Transverse colon (tissue), 4 donors: ENCODE measurements at regions not wholly inside any gene's neighbourhood (a gene's known extent, or its start where the extent isn't known, plus 50 kb on each side); places are given as distances from the start of the nearest gene placed in this dataset.

Experiments used
- DNase-seq: peaks from one replicate; pipeline ENCODE4 v3.0.0-alpha.2; 2019
- H3K27ac ChIP-seq, 4 donors: fragments of 200-600 bp; sonication (generic); 2 replicates each; pipeline ENCODE4 v1.5.1; 2016 to 2018; ENCODE audit warnings: inconsistent platforms in 4 of 4
- H3K27me3 ChIP-seq: fragments of 200-600 bp; sonication (generic); 2 replicates; pipeline ENCODE4 v1.5.1; 2017; ENCODE audit warnings: inconsistent platforms
- H3K36me3 ChIP-seq, 4 donors: fragments of 200-600 bp; sonication (generic); 2 replicates each; pipeline ENCODE4 v1.5.1; 2017 to 2019; ENCODE audit warnings: inconsistent platforms in 4 of 4
- H3K4me1 ChIP-seq, 4 donors: fragments of 200-600 bp; sonication (generic); 2 replicates each; pipeline ENCODE4 v1.5.1; 2017 to 2020; ENCODE audit warnings: inconsistent platforms in 4 of 4
- H3K4me3 ChIP-seq, 4 donors: fragments of 200-600 bp; sonication (generic); 1 replicate in 1 of 4; 2 replicates in 3 of 4; pipeline versions ENCODE4 v1.5.1 to v1.6.1; 2017 to 2019; ENCODE audit warnings: inconsistent platforms in 4 of 4
- H3K9me3 ChIP-seq, 2 donors: fragments of 200-600 bp; sonication (generic); 2 replicates each; pipeline ENCODE4 v1.5.1; 2017 to 2019; ENCODE audit warnings: inconsistent platforms in 2 of 2
- CTCF ChIP-seq, 5 experiments: fragments of 200-600 bp in 3 of 5; fragments of 450-650 bp in 2 of 5; sonication (generic) in 3 of 5; IDR thresholded peaks; 1 replicate in 2 of 5; 2 replicates in 3 of 5; pipeline ENCODE4 v1.5.1; 2016 to 2017; ENCODE audit warnings: antibody characterized with exemption in 5 of 5, inconsistent platforms in 3 of 5, mild to moderate bottlenecking in 2 of 5, moderate library complexity in 1 of 5
- EP300 ChIP-seq: sonication (generic); formaldehyde crosslinking; IDR thresholded peaks from one replicate; pipeline ENCODE4 v1.6.1; 2017; ENCODE audit warnings: antibody characterized with exemption, low read depth
- POLR2A ChIP-seq: fragments of 450-650 bp; IDR thresholded peaks from one replicate; pipeline ENCODE4 v1.6.1; 2016; ENCODE audit warnings: antibody characterized with exemption, mild to moderate bottlenecking, moderate library complexity
- POLR2AphosphoS5 ChIP-seq, 3 donors: sonication (generic); formaldehyde crosslinking; IDR thresholded peaks; one replicate each; pipeline ENCODE4 v1.6.1; 2016; ENCODE audit warnings: antibody characterized with exemption in 3 of 3
- WGBS, 2 donors: methylation state at CpG; one replicate each; pipeline ENCODE4 v1.1.5; 2018; ENCODE audit warnings: low coverage in 1 of 2; 5-methylcytosine and 5-hydroxymethylcytosine counted together
- in situ Hi-C, 4 donors: fragments of 200-750 bp; cut with MboI; loops; one replicate each; pipeline versions ENCODE4 v1.15.0 to v1.15.1; 2017; ENCODE audit warnings: low sequenced_read_pairs in 3 of 4, low pct_ligation_motif_present in 1 of 4, low pct_unique_long_range_greater_than_20kb in 1 of 4
- intact Hi-C: fragments of 100-400 bp; cut with DNase I; formaldehyde crosslinking; loops from one replicate; pipeline ENCODE4 v1.15.1; 2023; ENCODE audit warnings: low total_unique reads

- Histone ChIP-seq H3K4me1 (no peaks in the 10 kb centered on the region), H3K4me3 (no peak overlapping the region), H3K9me3 (peaks cover 0 to 3% of the 10 kb centered on the region in 2 donors), H3K36me3 (no peaks in the 10 kb centered on the region), H3K27ac (no peak overlapping the region), H3K27me3 (no peaks in the 10 kb centered on the region)
- in situ Hi-C loops (no loop called here), intact Hi-C loops (no loop called here)
- WGBS, 2 donors, result 60 to 75% methylated on average over 1 to 2 of the region's 2 CpGs
- DNase-seq, result no peak
- TF ChIP-seq POLR2A, result no peak
- no peak for TF ChIP-seq EP300
- no peak for TF ChIP-seq CTCF (IDR thresholded peaks at IDR 0.05)
- TF ChIP-seq POLR2AphosphoS5 (IDR thresholded peaks at IDR 0.05), result no peak
These were observed 181.5 kb downstream of the CWF19L2 start for GRCh38 chr11:107276077-107276476.

GRCh38 chr11:107275632-107276031 lies 182.0 kb downstream of the CWF19L2 start:
- in situ Hi-C loops, result no loop called here
- Histone ChIP-seq H3K9me3 (no peaks in the 10 kb centered on the region), H3K36me3 (no peaks in the 10 kb centered on the region), H3K27me3 (no peaks in the 10 kb centered on the region), H3K4me1 (no peaks in the 10 kb centered on the region), H3K27ac (no peak overlapping the region), H3K4me3 (no peak overlapping the region)
- intact Hi-C loops, result no loop called here
- no peak for TF ChIP-seq POLR2A
- TF ChIP-seq POLR2AphosphoS5 (IDR thresholded peaks at IDR 0.05), result no peak
- TF ChIP-seq CTCF (IDR thresholded peaks at IDR 0.05), result no peak
- no peak for TF ChIP-seq EP300
- WGBS, 2 donors, result 40 to 59% methylated on average over 1 of the region's 1 CpG
- DNase-seq, result no peak

- no peak for DNase-seq
- Histone ChIP-seq H3K4me3 (no peak overlapping the region), H3K36me3 (no peaks in the 10 kb centered on the region), H3K27ac (no peak overlapping the region), H3K9me3 (no peaks in the 10 kb centered on the region), H3K27me3 (no peaks in the 10 kb centered on the region), H3K4me1 (no peaks in the 10 kb centered on the region)
- 72 to 87% methylated on average over 4 of the region's 4 CpGs for WGBS, 2 donors
- TF ChIP-seq CTCF (IDR thresholded peaks at IDR 0.05) (no peak), POLR2AphosphoS5 (IDR thresholded peaks at IDR 0.05) (no peak), POLR2A (no peak), EP300 (no peak)
- intact Hi-C loops, result no loop called here
- in situ Hi-C loops, result no loop called here
These were observed 183.5 kb downstream of the CWF19L2 start for GRCh38 chr11:107274138-107274537.

- Histone ChIP-seq H3K27me3 (no peaks in the 10 kb centered on the region), H3K4me1 (no peaks in the 10 kb centered on the region), H3K36me3 (no peaks in the 10 kb centered on the region), H3K27ac (no peak overlapping the region), H3K4me3 (no peak overlapping the region), H3K9me3 (no peaks in the 10 kb centered on the region)
- intact Hi-C loops, result no loop called here
- in situ Hi-C loops, result no loop called here
- 88 to 92% methylated on average over 2 to 5 of the region's 5 CpGs for WGBS, 2 donors
- DNase-seq, result no peak
- TF ChIP-seq EP300, result no peak
- no peak for TF ChIP-seq POLR2AphosphoS5 (IDR thresholded peaks at IDR 0.05)
- no peak for TF ChIP-seq CTCF (IDR thresholded peaks at IDR 0.05)
- no peak for TF ChIP-seq POLR2A
These were observed 185.1 kb downstream of the CWF19L2 start for GRCh38 chr11:107272561-107272960.
